HG03108 (cell line): ENCODE measurements at regions not wholly inside any gene's neighbourhood (a gene's known extent, or its start where the extent isn't known, plus 50 kb on each side); places are given as distances from the start of the nearest gene placed in this dataset.

Source experiments
- ATAC-seq: cut with Tn5 transposase; IDR thresholded peaks from one replicate; pipeline ENCODE4 v1.9.1; 2021; ENCODE audit warnings: moderate library complexity; ENCODE audit not compliant: unreplicated experiment

- ATAC-seq, result no peak
Observed at GRCh38 chr10:125514206-125515162, 168.5 kb downstream of the TEX36 start.

GRCh38 chr10:125513429-125514182 lies 169.4 kb downstream of the TEX36 start:
- no peak for ATAC-seq

GRCh38 chr10:125510998-125511397 lies 172.0 kb downstream of the TEX36 start:
- ATAC-seq, result no peak

- no peak for ATAC-seq
Observed at GRCh38 chr10:125505648-125506047, 177.3 kb downstream of the TEX36 start.

GRCh38 chr10:125502276-125502675 lies 180.7 kb downstream of the TEX36 start:
- no peak for ATAC-seq

- ATAC-seq, result no peak
Observed at GRCh38 chr10:125495386-125495785, 187.6 kb downstream of the TEX36 start.

- ATAC-seq, result no peak
Observed at GRCh38 chr10:125494651-125495239, 188.2 kb downstream of the TEX36 start.

GRCh38 chr10:125491381-125491780 lies 191.6 kb downstream of the TEX36 start:
- no peak for ATAC-seq

- ATAC-seq, result no peak
Observed at GRCh38 chr10:125489731-125490130, 193.2 kb downstream of the TEX36 start.

GRCh38 chr10:125485665-125486064 lies 197.3 kb downstream of the TEX36 start:
- ATAC-seq, result no peak

GRCh38 chr10:125484035-125484732 lies 198.8 kb downstream of the TEX36 start:
- ATAC-seq, result no peak

GRCh38 chr10:125482637-125483036 lies 200.3 kb downstream of the TEX36 start:
- ATAC-seq, result no peak

GRCh38 chr10:125482108-125482507 lies 200.9 kb downstream of the TEX36 start:
- ATAC-seq, result no peak

GRCh38 chr10:125479059-125479458 lies 203.9 kb downstream of the TEX36 start:
- no peak for ATAC-seq

- no peak for ATAC-seq
Observed at GRCh38 chr10:125475815-125476214, 207.1 kb downstream of the TEX36 start.

- no peak for ATAC-seq
Observed at GRCh38 chr10:125473143-125473793, 209.7 kb downstream of the TEX36 start.

- ATAC-seq, result no peak
Observed at GRCh38 chr10:125472010-125472607, 210.9 kb downstream of the TEX36 start.

GRCh38 chr10:125468278-125468677 lies 214.7 kb downstream of the TEX36 start:
- no peak for ATAC-seq

- no peak for ATAC-seq
Observed at GRCh38 chr10:125466685-125467084, 216.3 kb downstream of the TEX36 start.

GRCh38 chr10:125462845-125463244 lies 220.1 kb downstream of the TEX36 start:
- no peak for ATAC-seq
